ENCODE measurements at regions not wholly inside any gene's neighbourhood (a gene's known extent, or its start where the extent isn't known, plus 50 kb on each side); places are given as distances from the start of the nearest gene placed in this dataset.

DNA sequence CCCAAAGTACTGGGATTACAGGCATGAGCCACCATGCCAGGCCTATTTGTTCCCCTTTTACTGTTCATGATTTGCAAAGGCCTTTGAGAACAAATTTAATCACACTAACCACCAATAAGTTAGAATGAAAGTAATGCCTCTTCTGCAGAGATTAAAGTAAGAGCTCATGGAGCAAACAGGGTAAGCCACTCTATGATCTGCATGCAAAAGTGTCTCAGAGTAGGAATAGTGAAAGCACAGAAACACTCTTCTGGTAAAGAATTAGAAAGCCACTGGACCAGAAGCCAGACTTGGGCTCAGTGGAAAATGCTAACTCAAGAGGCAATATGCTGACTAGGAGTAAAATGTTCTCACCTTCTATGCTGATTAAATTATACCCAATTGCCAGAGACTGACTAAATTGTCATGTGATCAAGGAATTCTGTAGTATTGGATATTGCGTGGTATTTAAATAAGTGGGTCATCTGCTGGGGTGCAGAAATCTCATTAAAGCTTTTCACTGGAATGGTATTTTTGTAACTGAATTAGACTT is 235.3 kb upstream of the ERBB4 start:
- Histone ChIP-seq H3K36me3 (ENCODE audit: insufficient read depth, low read length) (no peaks in the 10 kb centered on the region), H3K4me3 (ENCODE audit: low read length) (no peak overlapping the region), H2AFZ (ENCODE audit: low read depth, low read length) (peak overlapping the region; percentile 34), H3K4me1 (ENCODE audit: insufficient read depth, low read length) (no peaks in the 10 kb centered on the region), H3K9me3 (ENCODE audit: low read length) (no peaks in the 10 kb centered on the region), H3K27me3 (ENCODE audit: insufficient read depth, low read length) (no peaks in the 10 kb centered on the region)

DNA sequence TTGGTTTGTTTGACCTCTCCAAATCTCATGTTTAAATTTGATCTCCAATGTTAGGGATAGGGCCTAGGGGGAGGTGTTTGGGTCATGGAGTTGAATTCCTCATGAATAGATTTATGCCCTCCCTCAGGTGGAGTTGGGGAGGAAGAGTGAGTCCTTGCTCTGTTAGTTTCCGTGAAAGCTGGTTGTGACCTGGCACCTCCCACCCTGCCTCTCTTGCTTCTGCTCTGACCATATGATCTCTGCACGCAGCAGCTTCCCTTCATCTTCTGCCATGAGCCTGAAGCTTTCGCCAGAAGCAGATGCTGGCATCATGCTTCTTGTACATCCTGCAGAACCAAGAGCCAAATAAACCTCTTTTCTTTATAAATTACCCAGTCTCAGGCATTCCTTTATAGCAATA is 231.6 kb upstream of the ERBB4 start:
- no peaks in the 10 kb centered on the region for H3K36me3 ChIP-seq (ENCODE audit: insufficient read depth, low read length)
- H2AFZ ChIP-seq (ENCODE audit: low read depth, low read length) = no peak overlapping the region
- no peaks in the 10 kb centered on the region for H3K9me3 ChIP-seq (ENCODE audit: low read length)
- no peaks in the 10 kb centered on the region for H3K27me3 ChIP-seq (ENCODE audit: insufficient read depth, low read length)
- H3K4me3 ChIP-seq (ENCODE audit: low read length) = no peak overlapping the region
- no peaks in the 10 kb centered on the region for H3K4me1 ChIP-seq (ENCODE audit: insufficient read depth, low read length)

DNA sequence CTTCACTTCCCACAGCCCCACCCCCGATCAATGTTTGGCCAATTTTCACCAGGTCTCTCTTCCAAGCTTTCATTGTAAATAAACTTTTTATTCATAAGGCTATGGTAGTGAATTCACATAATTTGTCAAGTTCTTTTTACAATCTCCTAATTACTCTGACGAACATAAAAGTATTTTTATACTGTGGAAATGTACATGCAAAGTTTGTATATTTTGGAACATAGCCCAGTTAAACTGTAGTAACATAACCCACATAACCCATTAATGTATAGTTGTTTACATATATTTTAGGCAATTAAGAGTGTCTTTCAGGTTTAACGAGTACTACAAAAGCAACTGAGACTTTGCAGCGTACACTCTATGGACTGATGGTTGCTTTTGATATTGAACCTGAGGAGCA is 228.3 kb upstream of the ERBB4 start:
- H3K36me3 ChIP-seq (ENCODE audit: insufficient read depth, low read length) = no peaks in the 10 kb centered on the region

DNA sequence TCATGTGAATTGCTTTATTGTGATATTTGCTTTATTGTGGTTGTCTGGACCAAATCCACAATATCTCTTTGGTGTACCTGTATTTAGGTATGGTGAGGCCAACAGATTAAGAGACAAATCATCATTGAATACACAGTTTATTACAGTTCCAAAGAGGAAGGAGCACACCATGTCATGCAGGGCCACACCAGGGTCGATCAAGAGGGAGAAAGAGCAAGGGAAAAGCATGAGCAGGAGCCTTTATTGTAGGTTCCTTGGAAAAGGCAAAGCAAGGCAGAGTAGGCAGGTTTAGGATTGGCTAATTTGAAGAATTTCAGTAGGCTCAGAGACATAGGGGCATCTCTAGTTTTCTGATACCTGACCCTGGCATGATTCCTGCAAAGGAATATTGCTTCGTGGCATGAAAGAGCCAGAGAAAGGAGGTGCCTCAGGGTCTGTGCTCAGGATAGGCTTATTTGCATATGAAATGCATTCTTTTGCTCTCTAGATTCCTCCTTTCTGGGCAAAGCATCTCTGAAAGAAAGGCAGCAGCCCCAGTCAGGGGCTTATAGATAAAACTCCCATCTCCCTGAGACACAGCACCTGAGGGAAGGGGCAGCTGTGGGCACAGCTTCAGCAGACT is 214.2 kb upstream of the ERBB4 start:
- no peaks in the 10 kb centered on the region for H3K36me3 ChIP-seq (ENCODE audit: insufficient read depth, low read length)
- H3K9me3 ChIP-seq (ENCODE audit: low read length) = peaks cover 10% of the 10 kb centered on the region
- no peaks in the 10 kb centered on the region for H3K27me3 ChIP-seq (ENCODE audit: insufficient read depth, low read length)
- H3K4me3 ChIP-seq (ENCODE audit: low read length) = no peak overlapping the region
- H2AFZ ChIP-seq (ENCODE audit: low read depth, low read length) = no peak overlapping the region
- H3K4me1 ChIP-seq (ENCODE audit: insufficient read depth, low read length) = peaks cover 12% of the 10 kb centered on the region

More for the DNA sequence above, 228.3 kb upstream of the ERBB4 start:
- H3K27me3 ChIP-seq (ENCODE audit: insufficient read depth, low read length) = no peaks in the 10 kb centered on the region
- no peak overlapping the region for H3K4me3 ChIP-seq (ENCODE audit: low read length)
- no peak overlapping the region for H2AFZ ChIP-seq (ENCODE audit: low read depth, low read length)
- H3K9me3 ChIP-seq (ENCODE audit: low read length) = no peaks in the 10 kb centered on the region
- H3K4me1 ChIP-seq (ENCODE audit: insufficient read depth, low read length) = no peaks in the 10 kb centered on the region

DNA sequence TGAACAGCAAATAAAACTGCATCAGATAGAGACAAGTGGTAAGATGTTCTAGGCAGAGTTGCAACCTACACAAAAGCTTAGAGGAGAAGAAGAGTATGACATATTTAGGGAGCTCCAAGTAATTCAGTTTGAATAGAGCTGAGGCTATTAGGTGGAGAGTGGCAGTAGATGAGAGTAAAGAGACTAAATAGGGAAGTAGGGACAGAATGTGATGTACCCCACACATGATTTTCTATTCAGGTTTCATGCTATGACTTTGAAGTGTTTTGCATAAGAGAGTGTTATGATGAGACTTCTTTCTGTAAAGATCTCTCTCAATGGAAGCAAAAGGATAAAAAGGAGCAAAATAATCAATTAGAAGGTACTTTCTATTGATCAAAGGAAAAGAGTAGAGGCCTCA is 206.8 kb upstream of the ERBB4 start:
- H3K4me1 ChIP-seq (ENCODE audit: insufficient read depth, low read length) = no peaks in the 10 kb centered on the region
- H3K4me3 ChIP-seq (ENCODE audit: low read length) = no peak overlapping the region
- no peaks in the 10 kb centered on the region for H3K36me3 ChIP-seq (ENCODE audit: insufficient read depth, low read length)
- no peak overlapping the region for H2AFZ ChIP-seq (ENCODE audit: low read depth, low read length)
- H3K27me3 ChIP-seq (ENCODE audit: insufficient read depth, low read length) = no peaks in the 10 kb centered on the region
- H3K9me3 ChIP-seq (ENCODE audit: low read length) = no peaks in the 10 kb centered on the region

DNA sequence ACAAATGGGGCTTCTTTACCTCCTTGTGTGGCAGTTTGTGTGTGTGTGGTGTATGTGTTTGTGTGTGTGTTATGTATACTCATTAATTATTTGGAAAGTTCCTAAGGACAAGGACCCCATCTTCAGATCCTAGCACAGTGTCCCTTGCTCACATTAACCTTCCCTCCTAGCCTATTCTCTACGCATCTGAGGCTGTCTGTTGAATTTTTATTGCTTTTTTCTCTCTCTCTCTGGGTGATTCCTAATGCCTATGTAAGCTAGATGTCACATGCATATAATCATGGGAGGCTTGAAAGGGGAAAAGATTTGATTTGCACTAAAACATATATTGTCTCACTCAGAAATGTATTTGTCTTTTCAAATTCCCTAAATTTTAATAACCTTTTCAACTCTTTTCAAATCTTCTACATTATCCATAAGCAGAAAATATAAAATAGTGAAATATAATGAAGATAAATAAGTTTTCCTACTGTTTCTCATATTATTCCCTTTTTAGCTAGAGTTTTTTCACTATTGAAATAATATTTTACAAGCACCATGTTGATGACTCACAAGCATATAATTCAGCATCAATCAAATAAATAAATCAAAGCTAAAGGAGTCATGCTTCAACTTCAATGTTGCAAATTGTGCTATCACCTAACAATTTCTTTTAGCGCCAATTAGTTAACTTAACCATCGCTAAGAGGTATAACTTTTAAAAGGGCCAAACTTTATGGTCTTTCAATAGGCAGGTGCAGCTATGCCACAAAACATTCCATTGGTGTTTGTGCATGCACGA is 199.0 kb upstream of the ERBB4 start:
- no peaks in the 10 kb centered on the region for H3K9me3 ChIP-seq (ENCODE audit: low read length)
- H3K4me3 ChIP-seq (ENCODE audit: low read length) = no peak overlapping the region
- no peak overlapping the region for H2AFZ ChIP-seq (ENCODE audit: low read depth, low read length)
- no peaks in the 10 kb centered on the region for H3K36me3 ChIP-seq (ENCODE audit: insufficient read depth, low read length)
- no peaks in the 10 kb centered on the region for H3K27me3 ChIP-seq (ENCODE audit: insufficient read depth, low read length)
- H3K4me1 ChIP-seq (ENCODE audit: insufficient read depth, low read length) = peaks cover 2% of the 10 kb centered on the region

DNA sequence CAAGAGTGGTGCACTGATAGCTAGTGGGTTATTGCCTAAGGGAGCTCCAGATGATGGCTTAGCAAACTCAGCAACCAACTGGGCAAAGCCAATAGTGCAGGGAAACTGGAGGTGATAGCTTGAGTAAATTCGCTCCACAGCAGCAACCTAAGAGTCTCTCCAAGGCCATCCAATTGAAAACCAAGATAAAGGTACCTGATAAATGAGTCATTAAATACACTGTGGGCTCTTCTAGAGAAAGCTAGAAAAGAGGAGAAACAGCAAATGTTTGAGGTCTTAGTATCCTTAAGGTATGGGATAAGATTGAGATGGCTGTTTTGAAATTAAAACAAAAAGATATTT is 197.8 kb upstream of the ERBB4 start:
- no peak overlapping the region for H3K4me3 ChIP-seq (ENCODE audit: low read length)
- H3K27me3 ChIP-seq (ENCODE audit: insufficient read depth, low read length) = no peaks in the 10 kb centered on the region
- no peaks in the 10 kb centered on the region for H3K36me3 ChIP-seq (ENCODE audit: insufficient read depth, low read length)

DNA sequence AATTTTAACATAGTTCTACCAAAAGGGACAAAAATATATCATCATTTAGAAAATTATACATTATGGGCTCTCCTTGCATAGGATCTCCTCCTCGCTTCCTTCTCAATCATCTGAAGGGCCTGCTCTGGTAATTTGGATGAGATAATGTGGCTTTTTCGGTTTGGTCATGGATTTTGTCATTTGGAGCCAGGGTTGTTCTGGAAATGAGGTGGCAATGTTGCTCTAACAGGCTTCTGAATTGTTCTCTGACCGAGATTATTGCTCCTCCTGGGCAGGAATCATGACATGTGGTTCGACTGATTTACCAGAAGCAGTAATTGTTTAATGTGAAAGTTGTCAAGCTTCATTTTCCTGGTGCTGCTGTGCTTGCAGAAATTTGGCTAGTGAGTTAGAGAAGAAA is 194.7 kb upstream of the ERBB4 start:
- peaks cover 2% of the 10 kb centered on the region for H3K4me1 ChIP-seq (ENCODE audit: insufficient read depth, low read length)
- no peaks in the 10 kb centered on the region for H3K27me3 ChIP-seq (ENCODE audit: insufficient read depth, low read length)
- no peak overlapping the region for H3K4me3 ChIP-seq (ENCODE audit: low read length)
- no peaks in the 10 kb centered on the region for H3K9me3 ChIP-seq (ENCODE audit: low read length)
- no peak overlapping the region for H2AFZ ChIP-seq (ENCODE audit: low read depth, low read length)
- H3K36me3 ChIP-seq (ENCODE audit: insufficient read depth, low read length) = no peaks in the 10 kb centered on the region

More for the DNA sequence above, 197.8 kb upstream of the ERBB4 start:
- peaks cover 2% of the 10 kb centered on the region for H3K4me1 ChIP-seq (ENCODE audit: insufficient read depth, low read length)
- no peak overlapping the region for H2AFZ ChIP-seq (ENCODE audit: low read depth, low read length)
- no peaks in the 10 kb centered on the region for H3K9me3 ChIP-seq (ENCODE audit: low read length)

DNA sequence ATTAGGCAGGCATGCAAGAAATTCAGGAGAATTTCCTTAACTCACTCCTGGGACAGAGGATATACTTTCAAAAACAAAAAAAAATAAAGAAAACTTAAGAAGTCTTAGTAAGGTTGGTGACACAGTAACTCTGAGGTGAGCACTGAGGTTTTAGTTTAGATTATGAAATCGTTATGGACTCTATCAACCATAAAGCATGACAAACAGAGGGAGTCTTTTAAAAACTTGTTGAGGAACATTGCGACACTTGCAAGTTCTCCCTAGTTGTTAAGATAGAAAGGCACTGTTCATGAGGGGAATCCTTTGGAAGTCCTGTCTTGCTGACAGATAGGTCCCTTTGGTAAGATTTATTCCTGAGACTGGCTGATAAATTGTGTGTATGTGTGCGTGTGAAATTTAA is 194.3 kb upstream of the ERBB4 start:
- Histone ChIP-seq H3K4me1 (ENCODE audit: insufficient read depth, low read length) (peaks cover 2% of the 10 kb centered on the region), H3K27me3 (ENCODE audit: insufficient read depth, low read length) (no peaks in the 10 kb centered on the region), H2AFZ (ENCODE audit: low read depth, low read length) (no peak overlapping the region)

DNA sequence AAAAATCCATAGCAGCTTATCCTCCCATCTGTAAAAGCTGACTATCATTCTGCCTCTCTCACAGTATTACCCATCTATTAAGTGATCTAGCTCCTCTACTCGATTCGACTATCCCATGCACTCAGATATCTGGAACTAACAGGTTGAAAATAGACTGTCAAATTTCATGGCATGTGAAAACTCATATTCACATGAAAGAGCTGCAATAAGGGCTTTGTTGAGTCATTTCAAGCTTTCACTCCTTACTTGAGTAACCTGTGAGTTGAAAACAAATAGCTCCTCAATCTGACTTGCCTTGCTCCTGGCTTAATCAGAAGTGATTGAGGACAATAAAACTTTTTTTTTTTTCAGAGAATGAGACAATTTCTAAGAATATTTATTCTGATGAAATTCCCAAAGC is 192.4 kb upstream of the ERBB4 start:
- no peak overlapping the region for H3K4me3 ChIP-seq (ENCODE audit: low read length)
- no peaks in the 10 kb centered on the region for H3K9me3 ChIP-seq (ENCODE audit: low read length)
- no peak overlapping the region for H2AFZ ChIP-seq (ENCODE audit: low read depth, low read length)
- no peaks in the 10 kb centered on the region for H3K4me1 ChIP-seq (ENCODE audit: insufficient read depth, low read length)
- H3K36me3 ChIP-seq (ENCODE audit: insufficient read depth, low read length) = no peaks in the 10 kb centered on the region
- no peaks in the 10 kb centered on the region for H3K27me3 ChIP-seq (ENCODE audit: insufficient read depth, low read length)

More for the DNA sequence above, 194.3 kb upstream of the ERBB4 start:
- Histone ChIP-seq H3K4me3 (ENCODE audit: low read length) (no peak overlapping the region), H3K36me3 (ENCODE audit: insufficient read depth, low read length) (no peaks in the 10 kb centered on the region), H3K9me3 (ENCODE audit: low read length) (no peaks in the 10 kb centered on the region)

DNA sequence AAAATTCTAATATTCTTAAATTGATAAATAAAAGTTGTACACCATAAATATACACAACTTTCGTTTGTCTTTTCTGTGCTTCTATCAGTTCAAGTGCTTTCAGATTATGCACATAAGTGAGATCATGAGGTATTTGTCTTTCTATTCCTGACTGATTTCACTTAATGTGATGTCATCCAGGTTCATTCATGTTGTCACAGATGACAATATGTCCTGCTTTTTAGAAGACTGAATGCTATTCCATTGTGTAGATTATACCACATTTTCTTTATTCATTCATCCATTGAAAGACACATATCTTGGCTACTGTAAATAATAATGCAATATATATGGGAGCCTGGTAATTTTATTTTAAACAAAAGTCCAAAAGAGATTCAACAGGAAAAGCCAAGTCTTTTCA is 190.1 kb upstream of the ERBB4 start:
- Histone ChIP-seq H3K36me3 (ENCODE audit: insufficient read depth, low read length) (no peaks in the 10 kb centered on the region), H2AFZ (ENCODE audit: low read depth, low read length) (no peak overlapping the region), H3K4me3 (ENCODE audit: low read length) (no peak overlapping the region), H3K27me3 (ENCODE audit: insufficient read depth, low read length) (no peaks in the 10 kb centered on the region), H3K4me1 (ENCODE audit: insufficient read depth, low read length) (no peaks in the 10 kb centered on the region), H3K9me3 (ENCODE audit: low read length) (no peaks in the 10 kb centered on the region)

DNA sequence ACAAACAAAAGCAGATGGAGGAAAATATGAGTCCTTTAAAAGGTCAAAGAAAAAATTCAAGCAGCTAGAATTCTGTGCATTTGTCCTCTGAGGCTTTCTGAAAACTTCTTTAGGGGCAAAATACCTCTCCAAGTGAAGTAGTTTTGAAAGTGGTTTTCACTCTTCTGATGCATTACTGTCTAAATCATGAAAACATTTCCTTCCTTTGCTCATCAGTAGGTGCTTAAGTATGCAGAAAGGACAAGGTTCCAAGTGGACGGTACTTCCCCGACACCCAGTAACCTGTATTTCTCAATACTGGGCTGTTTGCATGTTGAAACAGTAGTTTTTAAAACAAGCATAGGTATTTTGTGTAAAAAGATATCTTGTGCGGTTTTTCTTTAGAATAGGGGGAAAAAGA is 189.1 kb upstream of the ERBB4 start:
- no peaks in the 10 kb centered on the region for H3K27me3 ChIP-seq (ENCODE audit: insufficient read depth, low read length)
- peaks cover 2% of the 10 kb centered on the region for H3K4me1 ChIP-seq (ENCODE audit: insufficient read depth, low read length)
- H3K36me3 ChIP-seq (ENCODE audit: insufficient read depth, low read length) = no peaks in the 10 kb centered on the region
- H3K4me3 ChIP-seq (ENCODE audit: low read length) = no peak overlapping the region
- no peak overlapping the region for H2AFZ ChIP-seq (ENCODE audit: low read depth, low read length)
- H3K9me3 ChIP-seq (ENCODE audit: low read length) = no peaks in the 10 kb centered on the region

DNA sequence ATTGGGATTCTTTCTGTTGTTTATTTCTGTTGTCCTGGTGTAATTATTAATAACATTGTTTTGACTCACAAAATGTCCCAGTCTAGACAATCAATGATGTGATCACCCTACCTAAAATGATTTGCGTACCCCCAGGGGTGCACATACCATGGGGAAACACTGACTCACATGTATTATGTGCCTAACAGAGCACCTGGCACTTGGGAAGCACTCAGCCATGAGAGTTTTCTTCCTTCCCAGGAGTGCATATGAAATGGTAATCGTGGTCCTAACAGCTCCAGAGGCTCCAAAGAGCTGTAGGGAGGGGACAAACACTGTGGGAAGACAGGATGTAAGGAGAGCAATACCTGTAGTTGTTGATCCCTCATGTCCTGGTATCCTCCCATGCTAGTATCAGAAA is 187.8 kb upstream of the ERBB4 start:
- H2AFZ ChIP-seq (ENCODE audit: low read depth, low read length) = no peak overlapping the region
- no peak overlapping the region for H3K4me3 ChIP-seq (ENCODE audit: low read length)
- no peaks in the 10 kb centered on the region for H3K36me3 ChIP-seq (ENCODE audit: insufficient read depth, low read length)
- H3K27me3 ChIP-seq (ENCODE audit: insufficient read depth, low read length) = no peaks in the 10 kb centered on the region
- peaks cover 2% of the 10 kb centered on the region for H3K4me1 ChIP-seq (ENCODE audit: insufficient read depth, low read length)
- peaks cover 5% of the 10 kb centered on the region for H3K9me3 ChIP-seq (ENCODE audit: low read length)

Measured in neuron (in vitro differentiated cells).